C4-2B (cell line): ENCODE measurements at regions not wholly inside any gene's neighbourhood (a gene's known extent, or its start where the extent isn't known, plus 50 kb on each side); places are given as distances from the start of the nearest gene placed in this dataset.

ENCODE experiments used
- ZFX ChIP-seq: fragments of 450-650 bp; IDR thresholded peaks from 2 replicates; pipeline ENCODE4 v1.6.1; 2017
- TF ChIP-seq, protein P1 (sequence below): fragments of 450-650 bp; conservative IDR thresholded peaks from 2 replicates; pipeline ENCODE4 v1.5.1; 2017; ENCODE audit warnings: mild to moderate bottlenecking

DNA sequence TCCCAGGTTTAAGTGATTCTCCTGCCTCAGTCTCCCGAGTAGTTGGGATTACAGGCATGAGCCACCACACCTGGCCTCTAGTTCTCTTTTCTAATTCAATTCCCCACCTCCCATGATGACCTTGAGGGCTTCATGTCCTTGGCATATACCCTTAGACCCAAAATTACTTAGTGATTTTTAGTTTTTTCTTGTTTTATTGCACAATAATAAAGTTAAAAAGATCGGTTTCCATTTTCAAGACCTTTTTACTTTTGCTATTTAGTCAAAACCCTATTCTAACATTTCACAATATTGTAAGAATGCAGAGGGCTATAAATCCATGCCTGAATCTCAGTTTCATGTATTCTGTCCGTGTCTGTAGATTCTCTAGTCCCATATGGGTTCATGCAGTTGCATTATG, 354.6 kb upstream of the FANCL start:
- TF ChIP-seq, protein P1, sequence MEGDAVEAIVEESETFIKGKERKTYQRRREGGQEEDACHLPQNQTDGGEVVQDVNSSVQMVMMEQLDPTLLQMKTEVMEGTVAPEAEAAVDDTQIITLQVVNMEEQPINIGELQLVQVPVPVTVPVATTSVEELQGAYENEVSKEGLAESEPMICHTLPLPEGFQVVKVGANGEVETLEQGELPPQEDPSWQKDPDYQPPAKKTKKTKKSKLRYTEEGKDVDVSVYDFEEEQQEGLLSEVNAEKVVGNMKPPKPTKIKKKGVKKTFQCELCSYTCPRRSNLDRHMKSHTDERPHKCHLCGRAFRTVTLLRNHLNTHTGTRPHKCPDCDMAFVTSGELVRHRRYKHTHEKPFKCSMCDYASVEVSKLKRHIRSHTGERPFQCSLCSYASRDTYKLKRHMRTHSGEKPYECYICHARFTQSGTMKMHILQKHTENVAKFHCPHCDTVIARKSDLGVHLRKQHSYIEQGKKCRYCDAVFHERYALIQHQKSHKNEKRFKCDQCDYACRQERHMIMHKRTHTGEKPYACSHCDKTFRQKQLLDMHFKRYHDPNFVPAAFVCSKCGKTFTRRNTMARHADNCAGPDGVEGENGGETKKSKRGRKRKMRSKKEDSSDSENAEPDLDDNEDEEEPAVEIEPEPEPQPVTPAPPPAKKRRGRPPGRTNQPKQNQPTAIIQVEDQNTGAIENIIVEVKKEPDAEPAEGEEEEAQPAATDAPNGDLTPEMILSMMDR, result no peak
- no peak for TF ChIP-seq ZFX
